HG03520 (cell line): ENCODE measurements at regions not wholly inside any gene's neighbourhood (a gene's known extent, or its start where the extent isn't known, plus 50 kb on each side); places are given as distances from the start of the nearest gene placed in this dataset.
"Not testable (repeated sequence)": the region's sequence is repeated elsewhere in the genome, so short reads cannot be mapped to it uniquely, and the experiment has no call there.

Experiments
- ATAC-seq: cut with Tn5 transposase; IDR thresholded peaks from one replicate; pipeline ENCODE4 v1.9.1; 2021; ENCODE audit warnings: mild to moderate bottlenecking, moderate library complexity; ENCODE audit not compliant: unreplicated experiment

DNA sequence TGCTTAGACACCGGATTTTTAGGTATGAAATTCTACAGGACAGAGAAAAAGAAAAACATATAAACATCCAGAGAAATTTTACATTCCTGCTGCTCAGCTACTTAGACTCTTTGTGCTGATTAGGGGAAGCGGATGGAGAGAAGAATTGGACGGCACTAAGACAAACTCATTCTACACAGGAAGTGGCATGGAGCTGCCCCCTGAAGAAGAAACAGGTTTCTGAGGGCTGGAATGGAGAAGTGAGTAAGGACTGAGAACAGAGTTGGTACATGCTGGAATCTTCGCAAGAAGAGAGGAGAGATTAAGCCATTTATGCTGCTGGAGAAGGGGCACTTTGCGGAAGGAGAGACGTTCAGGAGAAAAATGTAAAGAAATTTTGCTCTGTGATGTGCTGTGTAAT, 253.0 kb upstream of the ERBB4 start:
- no peak for ATAC-seq

DNA sequence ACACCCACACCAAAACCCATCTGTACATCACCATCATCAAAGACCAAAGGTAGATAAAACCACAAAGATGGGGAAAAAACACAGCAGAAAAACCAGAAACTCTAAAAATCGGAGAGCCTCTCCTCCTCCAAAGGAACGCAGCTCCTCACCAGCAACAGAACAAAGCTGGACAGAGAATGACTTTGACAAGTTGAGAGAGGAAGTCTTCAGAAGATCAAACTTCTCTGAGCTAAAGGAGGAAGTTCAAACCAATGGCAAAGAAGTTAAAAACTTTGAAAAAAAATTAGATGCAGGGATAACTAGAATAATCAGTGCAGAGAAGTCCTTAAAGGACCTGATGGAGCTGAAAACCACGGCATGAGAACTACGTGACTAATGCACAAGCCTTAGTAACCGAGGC, 247.5 kb upstream of the ERBB4 start:
- ATAC-seq: not testable (repeated sequence)

DNA sequence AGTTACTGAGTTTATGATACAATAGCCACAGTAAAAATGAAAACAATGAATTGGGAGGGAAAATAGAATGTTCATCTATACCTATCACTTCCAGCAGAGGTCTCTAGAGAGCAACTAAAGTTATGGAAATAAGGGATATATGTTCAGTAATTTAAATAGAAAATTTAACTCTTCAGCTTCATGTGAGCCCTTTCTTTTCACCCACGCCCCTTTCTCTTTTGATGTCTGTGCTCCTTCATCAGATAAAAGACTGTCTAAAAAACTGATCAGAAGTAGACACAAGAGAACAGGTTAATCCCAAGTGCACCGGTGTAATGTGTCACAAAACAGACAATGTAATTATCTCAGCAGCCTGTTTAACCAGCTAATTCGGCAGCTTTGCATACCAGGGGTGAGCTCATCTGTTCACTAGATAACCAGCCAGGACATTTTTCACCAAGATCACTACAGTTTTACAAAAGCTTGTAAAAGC, 238.5 kb upstream of the ERBB4 start:
- no peak for ATAC-seq

DNA sequence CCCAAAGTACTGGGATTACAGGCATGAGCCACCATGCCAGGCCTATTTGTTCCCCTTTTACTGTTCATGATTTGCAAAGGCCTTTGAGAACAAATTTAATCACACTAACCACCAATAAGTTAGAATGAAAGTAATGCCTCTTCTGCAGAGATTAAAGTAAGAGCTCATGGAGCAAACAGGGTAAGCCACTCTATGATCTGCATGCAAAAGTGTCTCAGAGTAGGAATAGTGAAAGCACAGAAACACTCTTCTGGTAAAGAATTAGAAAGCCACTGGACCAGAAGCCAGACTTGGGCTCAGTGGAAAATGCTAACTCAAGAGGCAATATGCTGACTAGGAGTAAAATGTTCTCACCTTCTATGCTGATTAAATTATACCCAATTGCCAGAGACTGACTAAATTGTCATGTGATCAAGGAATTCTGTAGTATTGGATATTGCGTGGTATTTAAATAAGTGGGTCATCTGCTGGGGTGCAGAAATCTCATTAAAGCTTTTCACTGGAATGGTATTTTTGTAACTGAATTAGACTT, 235.3 kb upstream of the ERBB4 start:
- ATAC-seq: no peak

GRCh38 chr2:212770240-212770639, 231.6 kb upstream of the ERBB4 start:
- ATAC-seq: no peak

- ATAC-seq: no peak
Measured at GRCh38 chr2:212766921-212767320, 228.3 kb upstream of the ERBB4 start.

DNA sequence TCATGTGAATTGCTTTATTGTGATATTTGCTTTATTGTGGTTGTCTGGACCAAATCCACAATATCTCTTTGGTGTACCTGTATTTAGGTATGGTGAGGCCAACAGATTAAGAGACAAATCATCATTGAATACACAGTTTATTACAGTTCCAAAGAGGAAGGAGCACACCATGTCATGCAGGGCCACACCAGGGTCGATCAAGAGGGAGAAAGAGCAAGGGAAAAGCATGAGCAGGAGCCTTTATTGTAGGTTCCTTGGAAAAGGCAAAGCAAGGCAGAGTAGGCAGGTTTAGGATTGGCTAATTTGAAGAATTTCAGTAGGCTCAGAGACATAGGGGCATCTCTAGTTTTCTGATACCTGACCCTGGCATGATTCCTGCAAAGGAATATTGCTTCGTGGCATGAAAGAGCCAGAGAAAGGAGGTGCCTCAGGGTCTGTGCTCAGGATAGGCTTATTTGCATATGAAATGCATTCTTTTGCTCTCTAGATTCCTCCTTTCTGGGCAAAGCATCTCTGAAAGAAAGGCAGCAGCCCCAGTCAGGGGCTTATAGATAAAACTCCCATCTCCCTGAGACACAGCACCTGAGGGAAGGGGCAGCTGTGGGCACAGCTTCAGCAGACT, 214.2 kb upstream of the ERBB4 start:
- ATAC-seq: no peak

DNA sequence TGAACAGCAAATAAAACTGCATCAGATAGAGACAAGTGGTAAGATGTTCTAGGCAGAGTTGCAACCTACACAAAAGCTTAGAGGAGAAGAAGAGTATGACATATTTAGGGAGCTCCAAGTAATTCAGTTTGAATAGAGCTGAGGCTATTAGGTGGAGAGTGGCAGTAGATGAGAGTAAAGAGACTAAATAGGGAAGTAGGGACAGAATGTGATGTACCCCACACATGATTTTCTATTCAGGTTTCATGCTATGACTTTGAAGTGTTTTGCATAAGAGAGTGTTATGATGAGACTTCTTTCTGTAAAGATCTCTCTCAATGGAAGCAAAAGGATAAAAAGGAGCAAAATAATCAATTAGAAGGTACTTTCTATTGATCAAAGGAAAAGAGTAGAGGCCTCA, 206.8 kb upstream of the ERBB4 start:
- ATAC-seq: peak; percentile 97

DNA sequence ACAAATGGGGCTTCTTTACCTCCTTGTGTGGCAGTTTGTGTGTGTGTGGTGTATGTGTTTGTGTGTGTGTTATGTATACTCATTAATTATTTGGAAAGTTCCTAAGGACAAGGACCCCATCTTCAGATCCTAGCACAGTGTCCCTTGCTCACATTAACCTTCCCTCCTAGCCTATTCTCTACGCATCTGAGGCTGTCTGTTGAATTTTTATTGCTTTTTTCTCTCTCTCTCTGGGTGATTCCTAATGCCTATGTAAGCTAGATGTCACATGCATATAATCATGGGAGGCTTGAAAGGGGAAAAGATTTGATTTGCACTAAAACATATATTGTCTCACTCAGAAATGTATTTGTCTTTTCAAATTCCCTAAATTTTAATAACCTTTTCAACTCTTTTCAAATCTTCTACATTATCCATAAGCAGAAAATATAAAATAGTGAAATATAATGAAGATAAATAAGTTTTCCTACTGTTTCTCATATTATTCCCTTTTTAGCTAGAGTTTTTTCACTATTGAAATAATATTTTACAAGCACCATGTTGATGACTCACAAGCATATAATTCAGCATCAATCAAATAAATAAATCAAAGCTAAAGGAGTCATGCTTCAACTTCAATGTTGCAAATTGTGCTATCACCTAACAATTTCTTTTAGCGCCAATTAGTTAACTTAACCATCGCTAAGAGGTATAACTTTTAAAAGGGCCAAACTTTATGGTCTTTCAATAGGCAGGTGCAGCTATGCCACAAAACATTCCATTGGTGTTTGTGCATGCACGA, 199.0 kb upstream of the ERBB4 start:
- no peak for ATAC-seq

DNA sequence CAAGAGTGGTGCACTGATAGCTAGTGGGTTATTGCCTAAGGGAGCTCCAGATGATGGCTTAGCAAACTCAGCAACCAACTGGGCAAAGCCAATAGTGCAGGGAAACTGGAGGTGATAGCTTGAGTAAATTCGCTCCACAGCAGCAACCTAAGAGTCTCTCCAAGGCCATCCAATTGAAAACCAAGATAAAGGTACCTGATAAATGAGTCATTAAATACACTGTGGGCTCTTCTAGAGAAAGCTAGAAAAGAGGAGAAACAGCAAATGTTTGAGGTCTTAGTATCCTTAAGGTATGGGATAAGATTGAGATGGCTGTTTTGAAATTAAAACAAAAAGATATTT, 197.8 kb upstream of the ERBB4 start:
- no peak for ATAC-seq

- ATAC-seq: peak; percentile 25
Measured at GRCh38 chr2:212733273-212733672, 194.7 kb upstream of the ERBB4 start.

DNA sequence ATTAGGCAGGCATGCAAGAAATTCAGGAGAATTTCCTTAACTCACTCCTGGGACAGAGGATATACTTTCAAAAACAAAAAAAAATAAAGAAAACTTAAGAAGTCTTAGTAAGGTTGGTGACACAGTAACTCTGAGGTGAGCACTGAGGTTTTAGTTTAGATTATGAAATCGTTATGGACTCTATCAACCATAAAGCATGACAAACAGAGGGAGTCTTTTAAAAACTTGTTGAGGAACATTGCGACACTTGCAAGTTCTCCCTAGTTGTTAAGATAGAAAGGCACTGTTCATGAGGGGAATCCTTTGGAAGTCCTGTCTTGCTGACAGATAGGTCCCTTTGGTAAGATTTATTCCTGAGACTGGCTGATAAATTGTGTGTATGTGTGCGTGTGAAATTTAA, 194.3 kb upstream of the ERBB4 start:
- no peak for ATAC-seq

DNA sequence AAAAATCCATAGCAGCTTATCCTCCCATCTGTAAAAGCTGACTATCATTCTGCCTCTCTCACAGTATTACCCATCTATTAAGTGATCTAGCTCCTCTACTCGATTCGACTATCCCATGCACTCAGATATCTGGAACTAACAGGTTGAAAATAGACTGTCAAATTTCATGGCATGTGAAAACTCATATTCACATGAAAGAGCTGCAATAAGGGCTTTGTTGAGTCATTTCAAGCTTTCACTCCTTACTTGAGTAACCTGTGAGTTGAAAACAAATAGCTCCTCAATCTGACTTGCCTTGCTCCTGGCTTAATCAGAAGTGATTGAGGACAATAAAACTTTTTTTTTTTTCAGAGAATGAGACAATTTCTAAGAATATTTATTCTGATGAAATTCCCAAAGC, 192.4 kb upstream of the ERBB4 start:
- ATAC-seq: peak; percentile 75

DNA sequence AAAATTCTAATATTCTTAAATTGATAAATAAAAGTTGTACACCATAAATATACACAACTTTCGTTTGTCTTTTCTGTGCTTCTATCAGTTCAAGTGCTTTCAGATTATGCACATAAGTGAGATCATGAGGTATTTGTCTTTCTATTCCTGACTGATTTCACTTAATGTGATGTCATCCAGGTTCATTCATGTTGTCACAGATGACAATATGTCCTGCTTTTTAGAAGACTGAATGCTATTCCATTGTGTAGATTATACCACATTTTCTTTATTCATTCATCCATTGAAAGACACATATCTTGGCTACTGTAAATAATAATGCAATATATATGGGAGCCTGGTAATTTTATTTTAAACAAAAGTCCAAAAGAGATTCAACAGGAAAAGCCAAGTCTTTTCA, 190.1 kb upstream of the ERBB4 start:
- ATAC-seq: no peak

GRCh38 chr2:212727751-212728150, 189.1 kb upstream of the ERBB4 start:
- peak; percentile 43 for ATAC-seq

DNA sequence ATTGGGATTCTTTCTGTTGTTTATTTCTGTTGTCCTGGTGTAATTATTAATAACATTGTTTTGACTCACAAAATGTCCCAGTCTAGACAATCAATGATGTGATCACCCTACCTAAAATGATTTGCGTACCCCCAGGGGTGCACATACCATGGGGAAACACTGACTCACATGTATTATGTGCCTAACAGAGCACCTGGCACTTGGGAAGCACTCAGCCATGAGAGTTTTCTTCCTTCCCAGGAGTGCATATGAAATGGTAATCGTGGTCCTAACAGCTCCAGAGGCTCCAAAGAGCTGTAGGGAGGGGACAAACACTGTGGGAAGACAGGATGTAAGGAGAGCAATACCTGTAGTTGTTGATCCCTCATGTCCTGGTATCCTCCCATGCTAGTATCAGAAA, 187.8 kb upstream of the ERBB4 start:
- no peak for ATAC-seq

DNA sequence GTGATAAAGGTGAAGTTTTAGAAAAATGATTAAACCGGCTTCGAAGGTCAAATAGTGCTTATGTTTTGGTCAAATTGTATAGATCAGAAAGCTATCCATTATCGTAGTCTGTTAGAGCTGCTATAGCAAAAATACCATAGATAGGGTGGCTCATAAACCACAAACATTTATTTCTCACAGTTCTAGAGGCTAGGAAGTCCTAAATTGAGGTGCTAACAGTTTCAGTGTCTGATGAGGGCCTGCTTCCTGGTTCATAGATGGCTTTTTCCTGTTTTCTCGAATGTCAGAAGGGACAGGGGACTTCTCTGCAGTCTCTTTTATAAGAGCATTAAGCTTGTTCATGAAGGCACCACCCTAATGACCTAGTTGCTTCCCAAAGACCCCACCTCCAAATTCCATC, 186.6 kb upstream of the ERBB4 start:
- no peak for ATAC-seq

GRCh38 chr2:212723226-212723625, 184.6 kb upstream of the ERBB4 start:
- no peak for ATAC-seq

DNA sequence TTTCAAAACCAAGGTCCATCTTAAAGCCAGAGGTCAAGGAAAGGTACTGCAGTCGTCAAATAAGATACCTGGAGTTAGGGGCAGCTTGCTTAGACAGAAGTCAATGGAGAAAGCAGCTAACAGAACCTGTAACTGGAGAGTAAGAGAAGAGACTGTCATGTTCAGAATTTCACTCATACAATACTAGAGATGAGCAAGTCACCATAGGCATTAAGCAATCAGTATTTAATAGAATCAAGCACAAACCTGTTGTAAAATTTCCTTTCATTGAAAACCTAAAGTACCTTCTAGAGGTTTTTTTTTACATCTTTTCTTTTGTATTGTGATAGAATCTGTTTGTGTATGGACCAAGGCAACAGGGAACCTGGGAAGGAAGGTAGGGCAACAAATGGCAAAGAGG, 183.4 kb upstream of the ERBB4 start:
- no peak for ATAC-seq

- no peak for ATAC-seq
Measured at GRCh38 chr2:212721026-212721451, 182.4 kb upstream of the ERBB4 start.

DNA sequence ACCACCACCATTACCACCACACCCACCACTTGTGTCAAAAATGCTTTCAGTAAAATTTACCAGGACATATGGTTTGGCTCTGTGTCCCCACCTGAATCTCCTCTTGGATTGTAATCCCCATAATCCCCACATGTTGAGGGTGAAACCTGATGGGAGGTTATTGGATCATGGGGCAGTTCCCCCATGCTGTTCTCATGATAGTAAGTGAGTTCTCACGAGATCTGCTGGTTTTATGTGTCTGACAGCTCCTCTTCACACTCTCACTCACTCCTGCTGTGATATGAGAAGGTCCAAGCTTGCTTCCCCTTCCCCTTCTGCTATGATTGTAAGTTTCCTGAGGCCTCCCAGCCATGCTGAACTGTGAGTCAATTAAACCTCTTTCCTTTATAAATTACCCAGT, 176.8 kb upstream of the ERBB4 start:
- ATAC-seq: not testable (repeated sequence)

GRCh38 chr2:212713681-212714080, 175.1 kb upstream of the ERBB4 start:
- ATAC-seq: no peak
